ENCODE measurements at regions not wholly inside any gene's neighbourhood (a gene's known extent, or its start where the extent isn't known, plus 50 kb on each side); places are given as distances from the start of the nearest gene placed in this dataset.

DNA sequence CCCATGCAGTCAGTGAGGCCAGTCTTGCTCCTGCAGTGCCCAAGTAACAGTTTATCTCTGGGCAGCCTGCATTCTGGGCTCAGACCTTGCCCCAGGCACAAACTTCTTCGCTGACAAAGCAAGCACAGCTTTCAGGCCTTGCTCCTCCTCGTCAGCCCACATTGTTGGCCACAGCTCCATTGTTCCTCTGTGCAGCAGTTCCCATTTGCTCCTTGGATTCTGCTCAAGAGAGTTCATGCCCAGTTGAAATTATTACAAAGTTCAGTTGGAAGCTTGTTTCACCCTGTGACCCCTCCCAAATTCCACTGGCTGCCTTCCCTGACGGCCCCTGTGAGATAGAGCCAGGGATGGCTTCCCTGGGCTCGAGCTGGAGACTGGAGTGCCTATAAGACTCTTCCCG lies 163.4 kb upstream of the DDHD1 start:
- H3K27me3 Mint-ChIP-seq (ENCODE audit: low read depth in 3 of 3) = peaks cover 0 to 4% (median 0%) of the 10 kb centered on the region in 3 donors
- no peak overlapping the region for H3K4me3 Mint-ChIP-seq
- Histone ChIP-seq H2AFZ (ENCODE audit: insufficient read depth, low read depth, low read length, poor library complexity, severe bottlenecking) (no peak overlapping the region), H3K27ac (ENCODE audit: low read depth in 1 of 2, low read length in 2 of 2) (no peak overlapping the region), H3K9ac (ENCODE audit: insufficient read depth, low read length, poor library complexity, severe bottlenecking) (no peak overlapping the region), H3K4me3 (replicated peaks in 1 of 3; ENCODE audit: low read depth in 2 of 3, low read length in 3 of 3) (no peak overlapping the region), H3K27me3 (ENCODE audit: control insufficient read depth in 2 of 2, insufficient read depth in 2 of 2, low read length in 2 of 2) (no peaks in the 10 kb centered on the region), H4K20me1 (ENCODE audit: insufficient read depth, low read length) (no peaks in the 10 kb centered on the region), H3K79me2 (ENCODE audit: insufficient read depth, low read length) (no peaks in the 10 kb centered on the region), H3K9me3 (replicated peaks in 1 of 2; ENCODE audit: control insufficient read depth in 1 of 2, insufficient read depth in 1 of 2, low read length in 2 of 2) (peaks cover 8 to 25% of the 10 kb centered on the region in 2 donors), H3K4me2 (replicated peaks; ENCODE audit: extremely low read depth, low read length, poor library complexity, severe bottlenecking) (no peak overlapping the region), H3K4me1 (ENCODE audit: control insufficient read depth in 1 of 2, insufficient read depth in 2 of 2, low read length in 2 of 2) (no peaks in the 10 kb centered on the region), H3K36me3 (replicated peaks in 1 of 2; ENCODE audit: control insufficient read depth in 1 of 2, insufficient read depth in 2 of 2, low read length in 2 of 2) (no peaks in the 10 kb centered on the region)
- no peak for DNase-seq
- H3K9me3 Mint-ChIP-seq = peaks cover 22 to 40% (median 33%) of the 10 kb centered on the region in 7 donors
- TF ChIP-seq, protein P1, sequence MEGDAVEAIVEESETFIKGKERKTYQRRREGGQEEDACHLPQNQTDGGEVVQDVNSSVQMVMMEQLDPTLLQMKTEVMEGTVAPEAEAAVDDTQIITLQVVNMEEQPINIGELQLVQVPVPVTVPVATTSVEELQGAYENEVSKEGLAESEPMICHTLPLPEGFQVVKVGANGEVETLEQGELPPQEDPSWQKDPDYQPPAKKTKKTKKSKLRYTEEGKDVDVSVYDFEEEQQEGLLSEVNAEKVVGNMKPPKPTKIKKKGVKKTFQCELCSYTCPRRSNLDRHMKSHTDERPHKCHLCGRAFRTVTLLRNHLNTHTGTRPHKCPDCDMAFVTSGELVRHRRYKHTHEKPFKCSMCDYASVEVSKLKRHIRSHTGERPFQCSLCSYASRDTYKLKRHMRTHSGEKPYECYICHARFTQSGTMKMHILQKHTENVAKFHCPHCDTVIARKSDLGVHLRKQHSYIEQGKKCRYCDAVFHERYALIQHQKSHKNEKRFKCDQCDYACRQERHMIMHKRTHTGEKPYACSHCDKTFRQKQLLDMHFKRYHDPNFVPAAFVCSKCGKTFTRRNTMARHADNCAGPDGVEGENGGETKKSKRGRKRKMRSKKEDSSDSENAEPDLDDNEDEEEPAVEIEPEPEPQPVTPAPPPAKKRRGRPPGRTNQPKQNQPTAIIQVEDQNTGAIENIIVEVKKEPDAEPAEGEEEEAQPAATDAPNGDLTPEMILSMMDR (IDR thresholded peaks at IDR 0.05) = no peak
- H3K4me1 Mint-ChIP-seq = no peaks in the 10 kb centered on the region
- no peaks in the 10 kb centered on the region for H3K36me3 Mint-ChIP-seq
- WGBS (ENCODE audit: insufficient coverage) = 71% methylated on average over 2 of the region's 5 CpGs
- intact Hi-C loops (cut with micrococcal nuclease) = no loop called here
- H3K27ac Mint-ChIP-seq = no peak overlapping the region

DNA sequence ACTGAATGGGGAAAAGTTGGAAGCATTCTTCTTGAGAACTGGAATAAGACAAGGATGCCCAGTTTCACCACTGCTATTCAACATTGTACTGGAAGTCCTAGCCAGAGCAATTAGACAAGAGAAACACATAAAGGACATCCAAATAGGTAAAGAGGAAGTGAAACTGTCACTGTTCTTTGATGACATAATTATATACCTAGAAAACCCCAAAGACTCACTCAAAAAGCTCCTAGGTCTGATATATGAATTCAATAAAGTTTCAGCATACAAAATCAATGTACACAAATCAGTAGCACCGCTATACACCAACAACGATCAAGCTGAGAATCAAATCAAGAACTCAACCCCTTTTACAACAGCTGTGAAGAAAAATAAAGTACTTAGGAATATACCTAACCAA lies 157.3 kb upstream of the DDHD1 start:
- Mint-ChIP-seq H3K27ac (no peak overlapping the region), H3K4me3 (no peak overlapping the region), H3K9me3 (peaks cover 9 to 20% (median 14%) of the 10 kb centered on the region in 7 donors), H3K4me1 (peaks cover 6% of the 10 kb centered on the region), H3K36me3 (no peaks in the 10 kb centered on the region), H3K27me3 (ENCODE audit: low read depth in 3 of 3) (peaks cover 1 to 7% (median 2%) of the 10 kb centered on the region in 3 donors)
- TF ChIP-seq, protein P1 (IDR thresholded peaks at IDR 0.05) = no peak
- Histone ChIP-seq H3K4me1 (ENCODE audit: control insufficient read depth in 1 of 2, insufficient read depth in 2 of 2, low read length in 2 of 2) (no peaks in the 10 kb centered on the region), H3K4me3 (replicated peaks in 1 of 3; ENCODE audit: low read depth in 2 of 3, low read length in 3 of 3) (no peak overlapping the region), H2AFZ (ENCODE audit: insufficient read depth, low read depth, low read length, poor library complexity, severe bottlenecking) (no peak overlapping the region), H3K27ac (ENCODE audit: low read depth in 1 of 2, low read length in 2 of 2) (no peak overlapping the region), H3K4me2 (replicated peaks; ENCODE audit: extremely low read depth, low read length, poor library complexity, severe bottlenecking) (no peak overlapping the region), H3K79me2 (ENCODE audit: insufficient read depth, low read length) (no peaks in the 10 kb centered on the region), H4K20me1 (ENCODE audit: insufficient read depth, low read length) (no peaks in the 10 kb centered on the region), H3K27me3 (ENCODE audit: control insufficient read depth in 2 of 2, insufficient read depth in 2 of 2, low read length in 2 of 2) (no peaks in the 10 kb centered on the region), H3K36me3 (replicated peaks in 1 of 2; ENCODE audit: control insufficient read depth in 1 of 2, insufficient read depth in 2 of 2, low read length in 2 of 2) (no peaks in the 10 kb centered on the region), H3K9ac (ENCODE audit: insufficient read depth, low read length, poor library complexity, severe bottlenecking) (no peak overlapping the region), H3K9me3 (replicated peaks in 1 of 2; ENCODE audit: control insufficient read depth in 1 of 2, insufficient read depth in 1 of 2, low read length in 2 of 2) (no peaks in the 10 kb centered on the region)
- WGBS (ENCODE audit: insufficient coverage) = no CpG with 5 or more reads among the region's 2 CpGs
- intact Hi-C loops (cut with micrococcal nuclease) = no loop called here
- DNase-seq = no peak

Data from CD14-positive monocyte (primary cell).